PC-3 (cell line): ENCODE measurements at regions not wholly inside any gene's neighbourhood (a gene's known extent, or its start where the extent isn't known, plus 50 kb on each side); places are given as distances from the start of the nearest gene placed in this dataset.
A peak's percentile ranks its signal among the peaks of the same experiment; 100 is the strongest.

Experiments used
- ATAC-seq: fragments of 200-7000 bp; cut with Tn5 transposase; 2 replicates; pipeline ENCODE4 v1.9.1; 2020; ENCODE audit warnings: mild to moderate bottlenecking, moderate library complexity
- BruUV-seq: library from RNA; stranded (reverse); fragments of 400-500 nt; replicated peaks from 2 replicates; lab custom pipeline; 2021; lab: Mats Ljungman, UMichigan
- CTCF ChIA-PET: fragments of 300-600 bp; sonication (Branson Sonifier 250); formaldehyde crosslinking; loops from one replicate; lab custom pipeline; 2022; ENCODE audit warnings: antibody characterized with exemption; lab: Charles Lee
- POLR2A ChIA-PET: fragments of 300-600 bp; sonication (Branson Sonifier 250); formaldehyde crosslinking; loops from one replicate; lab custom pipeline; 2022; ENCODE audit warnings: antibody characterized with exemption; ENCODE audit not compliant: unreplicated experiment; lab: Charles Lee
- DNase-seq: peaks from one replicate; pipeline ENCODE4 v3.0.0-alpha.2; 2015
- H2AFZ ChIP-seq: fragments of 300-600 bp; sonication (generic); 2 replicates; pipeline ENCODE4 v1.6.0; 2016; ENCODE audit warnings: antibody characterized with exemption, low read length
- H3F3A ChIP-seq: fragments of 300-600 bp; sonication (generic); one replicate; pipeline ENCODE4 v1.6.0; 2017; ENCODE audit warnings: antibody characterized with exemption, low read length, control low read depth, mild to moderate bottlenecking; ENCODE audit not compliant: unreplicated experiment
- H3K27ac ChIP-seq: fragments of 300-600 bp; sonication (generic); 2 replicates; pipeline ENCODE4 v1.5.1; 2016; ENCODE audit warnings: mild to moderate bottlenecking, low read length
- H3K27me3 ChIP-seq: fragments of 300-600 bp; sonication (generic); 2 replicates; pipeline ENCODE4 v1.6.1; 2016; ENCODE audit warnings: low read length, mixed read lengths
- H3K36me3 ChIP-seq: fragments of 300-600 bp; sonication (generic); 2 replicates; pipeline ENCODE4 v1.6.1; 2016; ENCODE audit warnings: low read depth, mixed run types, low read length, mixed read lengths
- H3K4me1 ChIP-seq: fragments of 300-600 bp; sonication (generic); 2 replicates; pipeline ENCODE4 v1.5.1; 2016; ENCODE audit warnings: low read length; ENCODE audit not compliant: insufficient read depth
- H3K4me2 ChIP-seq: fragments of 300-600 bp; sonication (generic); 2 replicates; pipeline ENCODE4 v1.6.0; 2016; ENCODE audit warnings: low read length
- H3K4me3 ChIP-seq: fragments of 300-600 bp; sonication (generic); 2 replicates; pipeline ENCODE4 v1.5.1; 2016; ENCODE audit warnings: mild to moderate bottlenecking, low read length, mixed read lengths
- H3K79me2 ChIP-seq: fragments of 300-600 bp; sonication (generic); 2 replicates; pipeline ENCODE4 v1.6.1; 2017; ENCODE audit warnings: low read length, mixed read lengths
- H3K9ac ChIP-seq: fragments of 300-600 bp; sonication (generic); 2 replicates; pipeline ENCODE4 v1.6.0; 2016; ENCODE audit warnings: mild to moderate bottlenecking, low read length
- H3K9me2 ChIP-seq: fragments of 300-600 bp; sonication (generic); replicated peaks from 2 replicates; pipeline ENCODE4 v1.6.1; 2016; ENCODE audit warnings: mixed run types, low read length, mixed read lengths
- H3K9me3 ChIP-seq: fragments of 300-600 bp; sonication (generic); 2 replicates; pipeline ENCODE4 v1.6.1; 2016; ENCODE audit warnings: low read length, mixed read lengths
- H4K20me1 ChIP-seq: fragments of 300-600 bp; sonication (generic); 2 replicates; pipeline ENCODE4 v1.6.1; 2016; ENCODE audit warnings: low read length, mixed read lengths
- CTCF ChIP-seq: fragments of 300-600 bp; sonication (generic); conservative IDR thresholded peaks from 2 replicates; pipeline ENCODE4 v1.5.1; 2017; ENCODE audit warnings: antibody characterized with exemption, low read depth, mild to moderate bottlenecking, low read length
- EZH2 ChIP-seq: fragments of 300-600 bp; sonication (generic); IDR thresholded peaks from one replicate; pipeline ENCODE4 v1.6.1; 2017; ENCODE audit warnings: antibody characterized with exemption, mild to moderate bottlenecking, low read length; ENCODE audit not compliant: unreplicated experiment
- EZH2phosphoT487 ChIP-seq: fragments of 300-600 bp; sonication (generic); IDR thresholded peaks from 2 replicates; pipeline ENCODE4 v1.6.1; 2018; ENCODE audit warnings: mild to moderate bottlenecking, antibody characterized with exemption, low read length, borderline replicate concordance
- intact Hi-C: fragments of 100-400 bp; cut with micrococcal nuclease; formaldehyde crosslinking; loops from 2 replicates; pipeline ENCODE4 v1.9.0; 2023

- CTCF ChIA-PET, result no interaction called here
- Histone ChIP-seq H3K79me2 (no peaks in the 10 kb centered on the region), H4K20me1 (no peaks in the 10 kb centered on the region), H3K4me1 (no peaks in the 10 kb centered on the region), H3K4me2 (peak overlapping the region; percentile 91), H3K27me3 (peaks cover 50% of the 10 kb centered on the region), H2AFZ (peak overlapping the region; percentile 87), H3K4me3 (peak overlapping the region; percentile 75), H3K27ac (no peak overlapping the region), H3K36me3 (no peaks in the 10 kb centered on the region), H3F3A (no peaks in the 10 kb centered on the region), H3K9me2 (no peaks in the 10 kb centered on the region), H3K9ac (no peak overlapping the region), H3K9me3 (no peaks in the 10 kb centered on the region)
- no peak; the same call in 1 of the 2 replicates for ATAC-seq
- no peak for DNase-seq
- intact Hi-C loops, result no loop called here
- no TSS peak for BruUV-seq
- TF ChIP-seq EZH2, result no peak
- TF ChIP-seq CTCF, result no peak
- no peak for TF ChIP-seq EZH2phosphoT487
- POLR2A ChIA-PET, result no interaction called here
Measured at GRCh38 chr18:79629606-79630005, 50.0 kb upstream of the CTDP1 start.
